ENCODE measurements at regions not wholly inside any gene's neighbourhood (a gene's known extent, or its start where the extent isn't known, plus 50 kb on each side); places are given as distances from the start of the nearest gene placed in this dataset.

GRCh38 chr12:4117386-4118016, 156.1 kb upstream of the CCND2 start (continued):
- TF ChIP-seq ZNF687 (IDR thresholded peaks at IDR 0.05) (peak; percentile 73), ZNF24 (IDR thresholded peaks at IDR 0.05) (0 out of 2 replicates have a peak, but pooled peaks have one; percentile 49)

GRCh38 chr12:4116251-4117111, 157.1 kb upstream of the CCND2 start:
- WGBS (ENCODE audit: insufficient coverage, insufficient replicate concordance, low lambda C conversion rate, missing lambda C conversion rate), result 82% methylated on average over 12 of the region's 12 CpGs
- peaks cover 62% of the 10 kb centered on the region for H3K4me1 ChIP-seq (ENCODE audit: control insufficient read depth, insufficient read depth, low read length)
- SMC1A ChIA-PET (ENCODE audit: uncharacterized antibody, unreplicated experiment), result interaction anchor here (0.8 to 13.3 kb wide), 17 partner anchors 9 to 206 kb away, joined by 3 to 395 read pairs (median 8); partner anchors contain the start of gene CCND2
- RAD21 ChIA-PET (ENCODE audit: unreplicated experiment), result interaction anchor here (1.0 to 10.4 kb wide), 15 partner anchors 9 to 162 kb away, joined by 3 to 360 read pairs (median 7); partner anchors contain the start of gene CCND2
- no peaks in the 10 kb centered on the region for H3K9me3 ChIP-seq (replicated peaks; ENCODE audit: control insufficient read depth, insufficient read depth, low read length)
- FAIRE-seq (no peak), ATAC-seq (peak; percentile 4; the same call in 2 of the 3 replicates), DNase-seq (ENCODE audit: low read depth, low spot score) (no peak)
- in situ Hi-C loops (cut with MboI) (no loop called here), intact Hi-C loops (cut with micrococcal nuclease; ENCODE audit: unreplicated experiment) (loop anchor here (10.0 kb wide), 1 partner anchor 232 kb away; no protein-coding TSS in a partner anchor)
- no peaks in the 10 kb centered on the region for H4K20me1 ChIP-seq (ENCODE audit: control insufficient read depth, insufficient read depth)
- peak overlapping the region; percentile 83 for H3K9ac ChIP-seq (ENCODE audit: control insufficient read depth, insufficient read depth, low read length)
- H2AFZ ChIP-seq (ENCODE audit: control insufficient read depth, low read depth, low read length), result no peak overlapping the region
- H3K27ac ChIP-seq (ENCODE audit: control insufficient read depth, insufficient read depth), result peak overlapping the region; percentile 95
- POLR2A ChIA-PET, result interaction anchor here (0.8 to 10.2 kb wide), 12 partner anchors 9 to 156 kb away, joined by 3 to 245 read pairs (median 8); partner anchors contain the start of gene CCND2
- peaks cover 13% of the 10 kb centered on the region for H3K79me2 ChIP-seq (ENCODE audit: control insufficient read depth, insufficient read depth, low read length)
- CTCF ChIA-PET, result interaction anchor here (0.6 to 9.7 kb wide), 13 partner anchors 9 to 157 kb away, joined by 3 to 256 read pairs (median 7); partner anchors contain the start of gene CCND2
- H3K27me3 ChIP-seq (replicated peaks in 1 of 2; ENCODE audit: control insufficient read depth in 2 of 2, insufficient read depth in 2 of 2, low read length in 1 of 2), result no peaks in the 10 kb centered on the region
- H3K4me3 ChIP-seq, result peak overlapping the region; percentile 56
- H3K36me3 ChIP-seq (ENCODE audit: control insufficient read depth in 2 of 2, insufficient read depth in 2 of 2, low read length in 1 of 2), result no peaks in the 10 kb centered on the region
- BruUV-seq (replicated peaks), result no TSS peak
- H3K4me2 ChIP-seq (ENCODE audit: control insufficient read depth, insufficient read depth), result peak overlapping the region; percentile 96
- no peak for TF ChIP-seq IKZF2 (IDR thresholded peaks at IDR 0.05)
- 0 out of 2 replicates have a peak, but pooled peaks have one; percentile 31 for TF ChIP-seq NKRF (conservative IDR thresholded peaks at IDR 0.05)
- TF ChIP-seq KDM1A (IDR thresholded peaks at IDR 0.05; ENCODE audit: borderline replicate concordance), result no peak
- no peak for TF ChIP-seq ZBTB11 (CRISPR knock-in tag; IDR thresholded peaks at IDR 0.05)
- no peak for TF ChIP-seq CHD4 (IDR thresholded peaks at IDR 0.05)
- TF ChIP-seq MTA3 (IDR thresholded peaks at IDR 0.05; ENCODE audit: borderline replicate concordance, low read length), result no peak
- no peak for TF ChIP-seq HDGF (IDR thresholded peaks at IDR 0.05)
- TF ChIP-seq ZNF622 (IDR thresholded peaks at IDR 0.05), result no peak
